Nephron progenitor cell (in vitro differentiated cells): ENCODE measurements at regions not wholly inside any gene's neighbourhood (a gene's known extent, or its start where the extent isn't known, plus 50 kb on each side); places are given as distances from the start of the nearest gene placed in this dataset.

Experiments used
- DNase-seq: peaks from one replicate; pipeline ENCODE4 v3.0.0; 2021
- H3K27ac Mint-ChIP-seq: 2 replicates; pipeline ENCODE4 v1.8.0; 2021; ENCODE audit warnings: mild to moderate bottlenecking, moderate library complexity, mixed read lengths
- H3K27me3 Mint-ChIP-seq: 2 replicates; pipeline ENCODE4 v1.8.0; 2021; ENCODE audit warnings: mild to moderate bottlenecking, low read depth, mixed read lengths; ENCODE audit not compliant: poor library complexity
- H3K36me3 Mint-ChIP-seq: 2 replicates; pipeline ENCODE4 v1.8.0; 2021; ENCODE audit warnings: low read depth, mixed read lengths
- H3K4me1 Mint-ChIP-seq: 2 replicates; pipeline ENCODE4 v1.8.0; 2021; ENCODE audit warnings: mixed read lengths
- H3K4me3 Mint-ChIP-seq: 2 replicates; pipeline ENCODE4 v1.8.0; 2021; ENCODE audit warnings: mild to moderate bottlenecking, moderate library complexity, mixed read lengths
- H3K9me3 Mint-ChIP-seq: 2 replicates; pipeline ENCODE4 v1.8.0; 2021; ENCODE audit warnings: mild to moderate bottlenecking, moderate library complexity, mixed read lengths
- TF ChIP-seq, protein P1 (sequence below): fragments of 200-600 bp; sonication (generic); IDR thresholded peaks from 2 replicates; pipeline ENCODE4 v1.5.0; 2021; ENCODE audit warnings: antibody characterized with exemption

DNA sequence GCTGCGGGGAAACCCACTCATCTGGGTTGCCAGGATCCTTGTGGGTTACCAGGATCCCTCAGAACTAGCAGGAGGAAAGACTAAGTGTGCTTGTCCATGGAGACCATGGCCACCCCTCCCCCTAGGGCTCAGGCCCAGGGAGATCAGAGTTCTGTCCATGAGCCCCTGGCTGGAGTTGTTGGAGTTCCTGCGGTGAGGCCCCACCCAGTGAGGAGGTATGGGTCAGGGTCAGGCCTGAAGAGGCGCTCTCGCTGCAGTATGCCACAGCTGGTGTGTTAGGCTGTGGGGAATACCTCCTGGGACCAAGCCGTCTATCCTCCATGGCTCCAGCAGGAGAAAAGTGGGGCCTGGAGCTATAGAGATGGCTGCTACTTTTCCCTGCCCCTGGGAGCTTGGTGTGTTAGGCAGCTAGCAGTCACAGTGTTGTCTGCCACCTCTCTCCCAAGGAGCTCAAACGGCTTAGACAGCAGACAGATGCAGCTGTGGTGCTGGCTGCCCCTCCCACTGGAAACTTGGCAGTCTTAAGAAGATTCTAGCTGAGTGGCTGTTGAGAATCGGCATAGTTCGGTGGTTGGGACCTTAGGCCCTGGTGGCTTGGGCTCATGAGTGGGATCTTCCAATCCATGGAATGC is 240.3 kb upstream of the CELF4 start:
- H3K4me1 Mint-ChIP-seq, result no peaks in the 10 kb centered on the region
- no peak overlapping the region for H3K4me3 Mint-ChIP-seq
- peaks cover 29% of the 10 kb centered on the region for H3K9me3 Mint-ChIP-seq
- H3K36me3 Mint-ChIP-seq, result peaks cover 5% of the 10 kb centered on the region
- H3K27me3 Mint-ChIP-seq, result peaks cover 8% of the 10 kb centered on the region
- no peak overlapping the region for H3K27ac Mint-ChIP-seq
- no peak for DNase-seq
- TF ChIP-seq, protein P1, sequence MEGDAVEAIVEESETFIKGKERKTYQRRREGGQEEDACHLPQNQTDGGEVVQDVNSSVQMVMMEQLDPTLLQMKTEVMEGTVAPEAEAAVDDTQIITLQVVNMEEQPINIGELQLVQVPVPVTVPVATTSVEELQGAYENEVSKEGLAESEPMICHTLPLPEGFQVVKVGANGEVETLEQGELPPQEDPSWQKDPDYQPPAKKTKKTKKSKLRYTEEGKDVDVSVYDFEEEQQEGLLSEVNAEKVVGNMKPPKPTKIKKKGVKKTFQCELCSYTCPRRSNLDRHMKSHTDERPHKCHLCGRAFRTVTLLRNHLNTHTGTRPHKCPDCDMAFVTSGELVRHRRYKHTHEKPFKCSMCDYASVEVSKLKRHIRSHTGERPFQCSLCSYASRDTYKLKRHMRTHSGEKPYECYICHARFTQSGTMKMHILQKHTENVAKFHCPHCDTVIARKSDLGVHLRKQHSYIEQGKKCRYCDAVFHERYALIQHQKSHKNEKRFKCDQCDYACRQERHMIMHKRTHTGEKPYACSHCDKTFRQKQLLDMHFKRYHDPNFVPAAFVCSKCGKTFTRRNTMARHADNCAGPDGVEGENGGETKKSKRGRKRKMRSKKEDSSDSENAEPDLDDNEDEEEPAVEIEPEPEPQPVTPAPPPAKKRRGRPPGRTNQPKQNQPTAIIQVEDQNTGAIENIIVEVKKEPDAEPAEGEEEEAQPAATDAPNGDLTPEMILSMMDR, result no peak

DNA sequence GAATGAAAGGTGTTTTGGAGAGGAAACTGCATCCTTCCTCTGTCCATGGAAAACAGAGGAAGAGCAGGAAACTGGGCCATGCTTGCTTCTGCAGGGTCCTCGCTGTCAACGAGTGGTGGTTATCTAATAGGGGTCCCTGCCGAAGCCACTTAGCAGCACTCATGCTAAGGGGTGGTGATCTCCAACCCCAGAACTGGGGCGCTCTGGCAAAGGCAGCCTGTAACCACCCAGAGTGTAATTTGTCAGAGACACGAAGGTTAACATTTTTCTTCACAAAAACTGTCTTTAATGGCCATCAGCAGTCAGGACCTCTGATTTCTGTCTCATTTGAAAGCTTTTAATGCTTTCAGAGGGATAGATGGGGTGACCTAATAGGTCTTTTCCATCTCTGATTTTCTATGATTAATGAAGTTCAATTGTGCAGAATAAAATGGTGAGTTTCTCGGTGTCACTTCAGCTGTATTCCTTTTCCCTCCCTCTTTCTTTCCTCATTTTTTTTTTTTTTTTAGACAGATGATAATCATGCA is 231.3 kb upstream of the CELF4 start:
- no peaks in the 10 kb centered on the region for H3K4me1 Mint-ChIP-seq
- peaks cover 3% of the 10 kb centered on the region for H3K27me3 Mint-ChIP-seq

DNA sequence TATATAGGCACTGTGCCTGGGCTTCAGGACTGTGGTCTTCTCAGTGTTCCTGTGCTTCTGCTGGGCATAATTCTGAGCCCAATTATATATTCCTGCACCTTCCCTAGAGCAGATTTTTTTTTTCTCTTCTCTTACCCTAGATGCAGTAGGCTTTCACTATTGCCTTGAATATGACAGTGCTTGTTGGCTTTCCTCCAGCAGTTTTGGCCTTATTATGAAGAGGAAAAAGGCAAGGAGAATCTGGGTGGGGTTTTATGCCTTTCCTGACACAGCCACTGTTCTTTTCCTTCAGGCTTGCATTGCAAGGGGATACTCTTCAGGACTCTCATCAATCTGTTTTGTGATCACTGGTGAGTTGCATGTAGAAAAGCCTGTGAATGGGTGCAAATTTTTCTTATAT is 221.9 kb upstream of the CELF4 start:
- TF ChIP-seq, protein P1, result no peak
- Mint-ChIP-seq H3K27ac (no peak overlapping the region), H3K4me3 (no peak overlapping the region), H3K9me3 (no peaks in the 10 kb centered on the region), H3K36me3 (no peaks in the 10 kb centered on the region), H3K4me1 (peaks cover 15% of the 10 kb centered on the region), H3K27me3 (peaks cover 4% of the 10 kb centered on the region)
- DNase-seq, result no peak

More for the DNA sequence above, 231.3 kb upstream of the CELF4 start:
- no peak for DNase-seq
- H3K9me3 Mint-ChIP-seq, result no peaks in the 10 kb centered on the region
- no peak overlapping the region for H3K4me3 Mint-ChIP-seq
- H3K36me3 Mint-ChIP-seq, result no peaks in the 10 kb centered on the region
- no peak overlapping the region for H3K27ac Mint-ChIP-seq
- TF ChIP-seq, protein P1, result no peak

DNA sequence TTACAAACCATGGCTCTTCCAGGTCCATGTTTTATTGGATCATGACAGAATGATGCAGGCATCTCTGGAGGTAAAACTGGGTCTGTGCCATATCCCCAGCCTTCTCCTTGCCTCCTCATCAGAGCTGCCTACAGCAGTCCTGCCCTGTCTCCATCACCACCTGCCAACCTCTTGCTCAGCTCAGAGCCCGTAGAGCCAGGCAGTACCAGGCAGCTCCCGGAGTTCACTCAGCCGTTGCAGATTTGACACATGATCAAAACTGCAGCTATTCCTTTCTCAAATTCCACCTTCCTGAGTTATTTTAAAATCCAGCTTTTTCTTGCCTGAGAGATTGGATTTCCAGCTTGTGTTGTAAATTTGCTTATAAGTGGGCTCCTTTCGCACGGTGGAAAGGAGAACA is 218.2 kb upstream of the CELF4 start:
- peak overlapping the region; percentile 63 for H3K27ac Mint-ChIP-seq
- H3K4me1 Mint-ChIP-seq, result peaks cover 15% of the 10 kb centered on the region
- TF ChIP-seq, protein P1, result no peak
- H3K27me3 Mint-ChIP-seq, result peaks cover 4% of the 10 kb centered on the region
- no peaks in the 10 kb centered on the region for H3K9me3 Mint-ChIP-seq
- H3K4me3 Mint-ChIP-seq, result no peak overlapping the region
- H3K36me3 Mint-ChIP-seq, result no peaks in the 10 kb centered on the region
- no peak for DNase-seq

DNA sequence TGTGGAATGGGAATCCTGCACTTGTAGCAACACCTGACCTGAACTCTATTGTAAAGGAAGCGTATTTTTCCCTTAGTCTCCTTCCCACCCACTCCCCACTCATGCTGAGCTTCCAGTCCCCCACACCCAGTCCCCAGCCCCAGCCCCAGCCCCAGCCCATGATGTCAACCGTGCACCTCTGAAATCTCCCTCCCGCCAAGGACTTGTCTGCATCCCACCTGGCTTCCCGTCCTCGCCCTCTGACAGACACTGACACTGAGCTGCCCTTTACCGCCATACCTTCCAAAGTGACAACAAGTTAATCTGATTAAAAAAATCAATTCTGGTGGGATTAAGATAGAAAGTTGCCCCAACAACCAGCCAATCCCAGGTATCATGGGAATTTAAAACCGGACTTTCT is 213.6 kb upstream of the CELF4 start:
- no peak overlapping the region for H3K4me3 Mint-ChIP-seq
- H3K4me1 Mint-ChIP-seq, result peaks cover 6% of the 10 kb centered on the region
- no peak for DNase-seq
- H3K27ac Mint-ChIP-seq, result no peak overlapping the region
- TF ChIP-seq, protein P1, result no peak
- no peaks in the 10 kb centered on the region for H3K9me3 Mint-ChIP-seq
- no peaks in the 10 kb centered on the region for H3K36me3 Mint-ChIP-seq
- H3K27me3 Mint-ChIP-seq, result peaks cover 16% of the 10 kb centered on the region
